ENCODE measurements at regions not wholly inside any gene's neighbourhood (a gene's known extent, or its start where the extent isn't known, plus 50 kb on each side); places are given as distances from the start of the nearest gene placed in this dataset.

DNA sequence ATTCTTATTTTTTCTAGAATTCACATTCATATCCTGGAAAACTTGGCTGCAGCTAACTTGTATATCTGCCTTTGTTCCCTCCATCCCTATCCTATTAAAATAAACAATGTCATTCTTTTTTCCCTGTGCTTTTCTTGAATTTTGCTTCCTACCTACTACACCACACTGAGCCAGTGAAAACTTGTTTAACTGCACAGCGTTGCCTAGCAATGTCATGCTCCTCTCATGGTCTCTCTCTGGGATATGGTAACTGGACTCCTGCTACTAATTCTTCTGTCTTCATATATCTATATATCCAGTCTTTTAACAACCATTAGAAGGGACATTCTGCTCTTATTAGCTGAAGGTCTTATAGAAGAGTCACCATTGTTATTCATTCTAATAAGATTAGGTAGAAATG is 434.4 kb downstream of the METTL15 start:
- TF ChIP-seq ZNF274 (IDR thresholded peaks at IDR 0.05; ENCODE audit: low read depth, low read length) (no peak), SUZ12 (IDR thresholded peaks at IDR 0.05; ENCODE audit: extremely low read depth, insufficient read depth, insufficient read length) (no peak), YY1 (IDR thresholded peaks at IDR 0.05; ENCODE audit: insufficient read depth, insufficient read length) (no peak)
- Histone ChIP-seq H3K27me3 (ENCODE audit: insufficient read depth, insufficient read length) (no peaks in the 10 kb centered on the region), H3K9me3 (ENCODE audit: insufficient read depth, low read length) (no peaks in the 10 kb centered on the region), H3K4me1 (ENCODE audit: insufficient read depth, insufficient read length) (no peaks in the 10 kb centered on the region), H3K36me3 (ENCODE audit: insufficient read depth, insufficient read length, low read length) (no peaks in the 10 kb centered on the region), H3K9ac (ENCODE audit: insufficient read length, low read depth) (no peak overlapping the region), H3K4me3 (ENCODE audit: insufficient read length, low read depth) (no peak overlapping the region)
- no peak for DNase-seq (ENCODE audit: low read depth, low spot score)

DNA sequence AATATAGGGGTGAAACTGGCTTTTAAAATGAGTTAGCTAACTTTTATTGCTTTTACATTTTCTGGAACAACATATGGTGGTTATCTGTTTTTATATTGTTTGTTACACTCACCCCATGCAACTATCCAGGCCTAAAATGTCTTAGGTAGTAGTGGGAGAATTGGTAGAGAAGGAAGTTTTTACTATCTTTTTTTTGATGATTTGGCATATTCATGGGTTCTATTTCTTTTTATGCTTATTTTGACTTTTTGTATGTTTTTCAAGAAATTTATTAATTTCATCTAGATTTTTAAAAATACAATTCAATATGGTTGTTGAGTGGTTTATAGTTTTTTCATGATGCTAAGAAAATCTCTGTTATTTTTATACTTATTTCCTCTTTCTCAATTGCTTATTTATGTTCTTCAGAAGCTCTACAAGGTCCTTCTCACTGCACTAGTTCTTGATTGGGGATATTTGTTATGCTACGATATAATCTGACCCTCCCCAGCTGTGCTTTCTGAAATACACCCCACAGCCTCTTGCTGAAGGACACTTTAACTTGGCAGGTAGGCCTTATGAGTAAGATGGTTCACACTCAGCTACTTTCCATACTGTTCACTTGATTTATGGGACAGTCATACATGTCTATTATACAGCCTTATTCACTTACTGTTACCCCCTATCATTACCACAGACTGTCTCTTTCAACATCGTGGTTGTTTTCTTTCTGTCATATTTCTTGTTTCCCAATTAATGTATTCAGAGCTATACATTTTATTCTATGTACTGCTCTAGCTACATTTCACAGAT is 431.2 kb downstream of the METTL15 start:
- no peaks in the 10 kb centered on the region for H3K27me3 ChIP-seq (ENCODE audit: insufficient read depth, insufficient read length)
- H3K9me3 ChIP-seq (ENCODE audit: insufficient read depth, low read length) = no peaks in the 10 kb centered on the region
- TF ChIP-seq YY1 (IDR thresholded peaks at IDR 0.05; ENCODE audit: insufficient read depth, insufficient read length) = no peak
- H3K4me1 ChIP-seq (ENCODE audit: insufficient read depth, insufficient read length) = no peaks in the 10 kb centered on the region
- H3K36me3 ChIP-seq (ENCODE audit: insufficient read depth, insufficient read length, low read length) = no peaks in the 10 kb centered on the region
- no peak for DNase-seq (ENCODE audit: low read depth, low spot score)
- no peak overlapping the region for H3K4me3 ChIP-seq (ENCODE audit: insufficient read length, low read depth)
- H3K9ac ChIP-seq (ENCODE audit: insufficient read length, low read depth) = no peak overlapping the region

DNA sequence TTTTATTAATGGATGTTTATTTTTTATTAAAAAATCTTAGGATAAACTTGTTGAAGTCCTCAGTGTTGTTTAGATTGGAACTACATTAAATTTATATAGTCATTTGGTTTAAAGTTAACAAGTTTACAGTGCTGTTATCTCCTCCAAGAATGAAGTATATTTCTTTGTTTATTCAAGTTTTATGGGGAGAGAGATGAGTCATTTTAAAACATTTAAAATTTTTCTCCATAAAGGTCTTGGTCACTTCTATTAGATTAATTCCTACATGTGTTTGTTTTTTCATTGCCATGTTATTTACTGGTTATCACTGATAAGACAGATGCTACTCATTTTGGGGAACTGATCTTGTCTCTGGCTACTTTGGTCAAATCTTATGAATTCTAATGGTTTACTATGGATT is 429.6 kb downstream of the METTL15 start:
- no peaks in the 10 kb centered on the region for H3K4me1 ChIP-seq (ENCODE audit: insufficient read depth, insufficient read length)
- no peak overlapping the region for H3K4me3 ChIP-seq (ENCODE audit: insufficient read length, low read depth)
- TF ChIP-seq YY1 (IDR thresholded peaks at IDR 0.05; ENCODE audit: insufficient read depth, insufficient read length) (no peak), SUZ12 (IDR thresholded peaks at IDR 0.05; ENCODE audit: extremely low read depth, insufficient read depth, insufficient read length) (no peak), ZNF274 (IDR thresholded peaks at IDR 0.05; ENCODE audit: low read depth, low read length) (no peak)
- no peak overlapping the region for H3K9ac ChIP-seq (ENCODE audit: insufficient read length, low read depth)
- H3K36me3 ChIP-seq (ENCODE audit: insufficient read depth, insufficient read length, low read length) = no peaks in the 10 kb centered on the region
- no peaks in the 10 kb centered on the region for H3K9me3 ChIP-seq (ENCODE audit: insufficient read depth, low read length)
- no peak for DNase-seq (ENCODE audit: low read depth, low spot score)
- no peaks in the 10 kb centered on the region for H3K27me3 ChIP-seq (ENCODE audit: insufficient read depth, insufficient read length)

DNA sequence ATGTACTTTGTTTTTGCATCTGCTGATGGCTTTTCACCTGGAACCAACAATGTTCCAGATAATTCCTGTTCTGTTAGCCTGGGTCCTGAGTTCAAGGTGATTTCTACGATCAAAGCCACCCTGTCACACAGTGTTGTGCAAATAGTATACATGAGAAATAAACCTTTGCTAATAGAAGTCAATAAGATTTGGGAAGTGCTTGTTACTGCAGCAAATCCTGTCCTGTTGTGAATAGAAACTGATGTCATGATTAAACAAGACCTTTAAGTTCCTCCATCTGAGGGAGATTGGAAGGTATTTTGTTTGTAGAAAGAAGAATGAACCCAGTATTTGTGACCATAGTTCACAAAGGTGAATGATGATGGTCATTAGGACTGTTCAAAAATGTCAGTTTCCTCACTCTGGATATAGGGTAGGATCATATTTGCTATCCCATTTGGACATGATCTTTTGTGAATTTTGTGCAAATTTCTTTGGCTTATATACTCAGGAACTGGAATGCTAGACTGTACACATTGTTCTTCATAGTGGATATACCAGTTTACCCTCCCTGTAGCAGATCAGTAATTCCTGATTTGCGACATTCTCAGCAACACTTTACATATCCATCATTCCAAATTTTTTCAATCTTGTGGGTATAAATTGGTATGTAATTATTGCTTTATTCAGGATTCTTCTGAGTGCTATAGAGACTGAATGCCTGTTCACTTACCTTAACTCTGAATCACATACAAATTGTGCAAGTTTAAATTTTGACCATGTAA is 428.5 kb downstream of the METTL15 start:
- Histone ChIP-seq H3K9ac (ENCODE audit: insufficient read length, low read depth) (no peak overlapping the region), H3K4me1 (ENCODE audit: insufficient read depth, insufficient read length) (no peaks in the 10 kb centered on the region), H3K4me3 (ENCODE audit: insufficient read length, low read depth) (no peak overlapping the region), H3K27me3 (ENCODE audit: insufficient read depth, insufficient read length) (no peaks in the 10 kb centered on the region), H3K36me3 (ENCODE audit: insufficient read depth, insufficient read length, low read length) (no peaks in the 10 kb centered on the region), H3K9me3 (ENCODE audit: insufficient read depth, low read length) (no peaks in the 10 kb centered on the region)
- TF ChIP-seq YY1 (IDR thresholded peaks at IDR 0.05; ENCODE audit: insufficient read depth, insufficient read length) (no peak), ZNF274 (IDR thresholded peaks at IDR 0.05; ENCODE audit: low read depth, low read length) (no peak), SUZ12 (IDR thresholded peaks at IDR 0.05; ENCODE audit: extremely low read depth, insufficient read depth, insufficient read length) (no peak)
- no peak for DNase-seq (ENCODE audit: low read depth, low spot score)

DNA sequence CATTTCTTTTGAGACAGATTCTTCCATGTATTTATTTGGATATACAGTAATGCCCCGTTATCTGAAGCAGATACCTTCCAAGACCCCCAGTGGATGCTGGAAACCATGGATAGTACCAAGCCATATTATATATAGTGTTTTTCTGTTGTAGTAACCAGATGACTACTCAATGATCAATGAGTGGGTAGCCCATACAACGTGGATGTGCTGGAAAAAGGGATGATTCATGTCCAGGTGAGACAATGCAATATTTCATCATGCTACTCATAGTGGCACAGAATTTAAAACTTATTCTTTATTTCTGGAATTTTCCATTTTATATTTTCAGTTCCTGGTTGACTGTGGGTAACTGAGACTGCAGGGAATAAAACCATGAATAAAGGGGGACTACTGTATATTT is 427.5 kb downstream of the METTL15 start:
- Histone ChIP-seq H3K9me3 (ENCODE audit: insufficient read depth, low read length) (no peaks in the 10 kb centered on the region), H3K4me3 (ENCODE audit: insufficient read length, low read depth) (no peak overlapping the region), H3K27me3 (ENCODE audit: insufficient read depth, insufficient read length) (no peaks in the 10 kb centered on the region), H3K9ac (ENCODE audit: insufficient read length, low read depth) (no peak overlapping the region), H3K36me3 (ENCODE audit: insufficient read depth, insufficient read length, low read length) (no peaks in the 10 kb centered on the region), H3K4me1 (ENCODE audit: insufficient read depth, insufficient read length) (no peaks in the 10 kb centered on the region)
- no peak for TF ChIP-seq YY1 (IDR thresholded peaks at IDR 0.05; ENCODE audit: insufficient read depth, insufficient read length)
- TF ChIP-seq SUZ12 (IDR thresholded peaks at IDR 0.05; ENCODE audit: extremely low read depth, insufficient read depth, insufficient read length) = no peak
- no peak for TF ChIP-seq ZNF274 (IDR thresholded peaks at IDR 0.05; ENCODE audit: low read depth, low read length)
- DNase-seq (ENCODE audit: low read depth, low spot score) = no peak

DNA sequence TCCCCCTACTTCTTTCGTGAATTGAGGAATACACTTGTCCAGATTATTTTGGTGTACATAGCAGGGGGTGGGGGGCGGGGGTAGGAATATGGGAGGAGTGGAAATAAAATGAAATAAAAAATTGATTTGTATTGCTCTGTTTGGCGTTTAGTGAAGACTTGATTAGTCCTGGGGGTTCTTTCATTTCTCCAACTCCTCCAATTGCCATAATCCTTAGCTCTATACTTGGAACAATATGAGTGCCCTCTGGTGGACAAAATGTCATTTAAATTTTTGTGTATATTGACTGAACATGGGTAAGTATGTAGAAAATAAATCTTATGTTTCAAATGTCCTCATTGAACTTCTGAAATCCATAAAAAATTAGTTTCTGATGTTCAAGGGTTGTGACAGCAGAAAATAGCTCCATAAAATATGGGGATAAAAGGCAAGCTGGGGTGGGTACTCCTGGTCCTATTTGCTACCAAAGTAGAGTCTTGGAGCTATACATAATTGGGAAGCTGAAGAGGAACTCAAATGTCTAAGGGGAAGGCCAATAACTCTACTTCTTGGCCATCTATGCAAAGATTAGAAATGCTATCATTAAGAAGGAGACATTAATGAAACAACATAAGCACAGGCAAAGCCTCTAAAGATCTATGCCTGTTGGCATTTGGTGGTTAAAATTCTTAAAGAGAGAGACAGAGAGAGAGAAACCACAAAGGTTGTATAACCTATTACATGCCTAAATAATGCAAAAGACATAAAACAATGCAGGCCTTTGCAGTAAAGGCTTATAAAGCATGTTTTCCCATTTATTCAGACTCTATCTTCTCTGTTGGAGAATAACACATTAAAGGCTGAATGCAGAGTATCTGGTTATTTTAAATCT is 421.6 kb downstream of the METTL15 start:
- Histone ChIP-seq H3K36me3 (ENCODE audit: insufficient read depth, insufficient read length, low read length) (no peaks in the 10 kb centered on the region), H3K4me1 (ENCODE audit: insufficient read depth, insufficient read length) (no peaks in the 10 kb centered on the region), H3K9me3 (ENCODE audit: insufficient read depth, low read length) (peaks cover 16% of the 10 kb centered on the region; the same call in 1 of the 2 replicates), H3K4me3 (ENCODE audit: insufficient read length, low read depth) (no peak overlapping the region), H3K9ac (ENCODE audit: insufficient read length, low read depth) (no peak overlapping the region), H3K27me3 (ENCODE audit: insufficient read depth, insufficient read length) (no peaks in the 10 kb centered on the region)
- no peak for TF ChIP-seq SUZ12 (IDR thresholded peaks at IDR 0.05; ENCODE audit: extremely low read depth, insufficient read depth, insufficient read length)
- TF ChIP-seq YY1 (IDR thresholded peaks at IDR 0.05; ENCODE audit: insufficient read depth, insufficient read length) = no peak
- TF ChIP-seq ZNF274 (IDR thresholded peaks at IDR 0.05; ENCODE audit: low read depth, low read length) = no peak
- DNase-seq (ENCODE audit: low read depth, low spot score) = peak; percentile 15

All from NT2/D1 (cell line).